Neural cell (in vitro differentiated cells): ENCODE measurements at regions not wholly inside any gene's neighbourhood (a gene's known extent, or its start where the extent isn't known, plus 50 kb on each side); places are given as distances from the start of the nearest gene placed in this dataset.

Experiments
- EZH2 ChIP-seq: fragments of 200-600, 300-800 bp; shearing (Covaris generic), sonication (generic); IDR thresholded peaks from 2 replicates; pipeline ENCODE4 v1.6.1; 2014; ENCODE audit warnings: antibody characterized with exemption, low read length, borderline replicate concordance, mild to moderate bottlenecking; ENCODE audit not compliant: insufficient read depth, poor library complexity, severe bottlenecking
- POLR2AphosphoS5 ChIP-seq: IDR thresholded peaks from 2 replicates; pipeline ENCODE4 v1.6.1; 2012
- RAD21 ChIP-seq: fragments of 450-650 bp; conservative IDR thresholded peaks from 2 replicates; pipeline ENCODE4 v1.6.1; 2014; ENCODE audit warnings: antibody characterized with exemption, mild to moderate bottlenecking, moderate library complexity
- TAF1 ChIP-seq: IDR thresholded peaks from 2 replicates; pipeline ENCODE4 v1.6.1; 2012; ENCODE audit warnings: low read depth
- TF ChIP-seq, protein P1 (sequence below): fragments of 450-650 bp; IDR thresholded peaks from 2 replicates; pipeline ENCODE4 v1.5.1; 2014; ENCODE audit warnings: antibody characterized with exemption, mild to moderate bottlenecking, moderate library complexity; ENCODE audit not compliant: poor library complexity, severe bottlenecking
- TF ChIP-seq, protein P2 (sequence below): IDR thresholded peaks from 2 replicates; pipeline ENCODE4 v1.6.1; 2012; ENCODE audit warnings: borderline replicate concordance

DNA sequence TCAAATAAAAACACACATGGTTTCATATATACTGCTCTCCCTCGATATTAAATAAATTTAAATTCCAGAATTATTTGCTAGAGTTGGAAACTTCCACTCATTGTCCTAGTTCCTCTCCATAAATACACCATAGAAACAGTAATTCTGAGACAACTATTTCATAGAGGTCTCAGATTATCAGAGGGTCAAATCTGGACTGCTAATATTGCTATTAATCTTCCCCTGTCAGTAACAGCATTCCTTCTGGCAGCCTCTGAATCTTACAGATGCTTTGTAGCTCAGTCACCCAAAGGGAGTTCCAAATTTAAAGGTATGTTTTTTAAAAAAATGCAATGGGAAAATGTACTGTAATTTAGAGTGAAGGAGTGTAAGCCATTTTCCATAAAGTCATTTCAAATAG, 428.8 kb downstream of the PYDC2 start:
- TF ChIP-seq, protein P1, sequence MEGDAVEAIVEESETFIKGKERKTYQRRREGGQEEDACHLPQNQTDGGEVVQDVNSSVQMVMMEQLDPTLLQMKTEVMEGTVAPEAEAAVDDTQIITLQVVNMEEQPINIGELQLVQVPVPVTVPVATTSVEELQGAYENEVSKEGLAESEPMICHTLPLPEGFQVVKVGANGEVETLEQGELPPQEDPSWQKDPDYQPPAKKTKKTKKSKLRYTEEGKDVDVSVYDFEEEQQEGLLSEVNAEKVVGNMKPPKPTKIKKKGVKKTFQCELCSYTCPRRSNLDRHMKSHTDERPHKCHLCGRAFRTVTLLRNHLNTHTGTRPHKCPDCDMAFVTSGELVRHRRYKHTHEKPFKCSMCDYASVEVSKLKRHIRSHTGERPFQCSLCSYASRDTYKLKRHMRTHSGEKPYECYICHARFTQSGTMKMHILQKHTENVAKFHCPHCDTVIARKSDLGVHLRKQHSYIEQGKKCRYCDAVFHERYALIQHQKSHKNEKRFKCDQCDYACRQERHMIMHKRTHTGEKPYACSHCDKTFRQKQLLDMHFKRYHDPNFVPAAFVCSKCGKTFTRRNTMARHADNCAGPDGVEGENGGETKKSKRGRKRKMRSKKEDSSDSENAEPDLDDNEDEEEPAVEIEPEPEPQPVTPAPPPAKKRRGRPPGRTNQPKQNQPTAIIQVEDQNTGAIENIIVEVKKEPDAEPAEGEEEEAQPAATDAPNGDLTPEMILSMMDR = no peak
- no peak for TF ChIP-seq TAF1
- TF ChIP-seq EZH2 = no peak
- TF ChIP-seq POLR2AphosphoS5 = no peak
- no peak for TF ChIP-seq RAD21
- TF ChIP-seq, protein P2, sequence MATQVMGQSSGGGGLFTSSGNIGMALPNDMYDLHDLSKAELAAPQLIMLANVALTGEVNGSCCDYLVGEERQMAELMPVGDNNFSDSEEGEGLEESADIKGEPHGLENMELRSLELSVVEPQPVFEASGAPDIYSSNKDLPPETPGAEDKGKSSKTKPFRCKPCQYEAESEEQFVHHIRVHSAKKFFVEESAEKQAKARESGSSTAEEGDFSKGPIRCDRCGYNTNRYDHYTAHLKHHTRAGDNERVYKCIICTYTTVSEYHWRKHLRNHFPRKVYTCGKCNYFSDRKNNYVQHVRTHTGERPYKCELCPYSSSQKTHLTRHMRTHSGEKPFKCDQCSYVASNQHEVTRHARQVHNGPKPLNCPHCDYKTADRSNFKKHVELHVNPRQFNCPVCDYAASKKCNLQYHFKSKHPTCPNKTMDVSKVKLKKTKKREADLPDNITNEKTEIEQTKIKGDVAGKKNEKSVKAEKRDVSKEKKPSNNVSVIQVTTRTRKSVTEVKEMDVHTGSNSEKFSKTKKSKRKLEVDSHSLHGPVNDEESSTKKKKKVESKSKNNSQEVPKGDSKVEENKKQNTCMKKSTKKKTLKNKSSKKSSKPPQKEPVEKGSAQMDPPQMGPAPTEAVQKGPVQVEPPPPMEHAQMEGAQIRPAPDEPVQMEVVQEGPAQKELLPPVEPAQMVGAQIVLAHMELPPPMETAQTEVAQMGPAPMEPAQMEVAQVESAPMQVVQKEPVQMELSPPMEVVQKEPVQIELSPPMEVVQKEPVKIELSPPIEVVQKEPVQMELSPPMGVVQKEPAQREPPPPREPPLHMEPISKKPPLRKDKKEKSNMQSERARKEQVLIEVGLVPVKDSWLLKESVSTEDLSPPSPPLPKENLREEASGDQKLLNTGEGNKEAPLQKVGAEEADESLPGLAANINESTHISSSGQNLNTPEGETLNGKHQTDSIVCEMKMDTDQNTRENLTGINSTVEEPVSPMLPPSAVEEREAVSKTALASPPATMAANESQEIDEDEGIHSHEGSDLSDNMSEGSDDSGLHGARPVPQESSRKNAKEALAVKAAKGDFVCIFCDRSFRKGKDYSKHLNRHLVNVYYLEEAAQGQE = no peak
